ENCODE measurements at regions not wholly inside any gene's neighbourhood (a gene's known extent, or its start where the extent isn't known, plus 50 kb on each side); places are given as distances from the start of the nearest gene placed in this dataset.

DNA sequence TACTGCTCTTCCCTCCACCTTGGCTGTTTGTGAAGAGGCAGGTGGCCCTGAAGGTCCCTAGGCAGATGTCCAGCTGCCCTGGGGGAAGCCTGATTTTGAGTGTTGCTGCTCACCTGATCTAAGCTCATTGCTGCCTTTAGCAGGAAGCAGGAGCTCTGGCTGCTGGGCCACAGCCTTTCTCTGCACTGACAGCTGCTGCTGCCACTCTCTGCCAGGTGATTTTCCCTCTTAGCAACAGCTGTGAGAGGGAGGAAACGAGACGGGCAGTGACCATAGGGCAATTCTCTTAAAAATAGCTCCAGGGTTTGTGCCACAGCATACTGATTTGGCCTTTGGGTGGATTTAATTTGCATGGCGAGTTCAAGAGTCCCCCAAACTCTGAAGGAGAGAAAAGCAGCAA lies 415.8 kb upstream of the SEMA6D start:
- no peak for DNase-seq (ENCODE audit: low read depth)

GRCh38 chr15:47304656-47305055 lies 412.6 kb upstream of the SEMA6D start:
- DNase-seq (ENCODE audit: low read depth): no peak

DNA sequence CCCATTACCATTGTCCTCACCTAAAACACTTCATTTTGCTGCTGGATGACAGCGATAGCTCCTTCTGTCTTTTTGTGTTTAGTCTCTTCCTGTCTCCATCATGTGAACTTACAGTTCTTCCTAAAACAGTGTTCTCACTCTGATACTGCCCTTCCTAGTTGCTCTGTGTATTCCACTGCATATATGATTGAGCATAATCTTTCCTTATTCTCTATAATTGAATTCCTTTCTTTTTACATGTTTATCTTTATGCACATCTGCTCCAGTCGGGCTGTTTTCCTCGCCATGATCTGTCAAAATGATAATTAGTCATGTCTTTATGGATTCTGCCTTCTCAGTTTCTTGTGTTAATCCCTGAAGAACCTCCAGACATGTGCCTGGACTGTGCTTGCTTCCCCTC lies 405.1 kb upstream of the SEMA6D start:
- no peak for DNase-seq (ENCODE audit: low read depth)

DNA sequence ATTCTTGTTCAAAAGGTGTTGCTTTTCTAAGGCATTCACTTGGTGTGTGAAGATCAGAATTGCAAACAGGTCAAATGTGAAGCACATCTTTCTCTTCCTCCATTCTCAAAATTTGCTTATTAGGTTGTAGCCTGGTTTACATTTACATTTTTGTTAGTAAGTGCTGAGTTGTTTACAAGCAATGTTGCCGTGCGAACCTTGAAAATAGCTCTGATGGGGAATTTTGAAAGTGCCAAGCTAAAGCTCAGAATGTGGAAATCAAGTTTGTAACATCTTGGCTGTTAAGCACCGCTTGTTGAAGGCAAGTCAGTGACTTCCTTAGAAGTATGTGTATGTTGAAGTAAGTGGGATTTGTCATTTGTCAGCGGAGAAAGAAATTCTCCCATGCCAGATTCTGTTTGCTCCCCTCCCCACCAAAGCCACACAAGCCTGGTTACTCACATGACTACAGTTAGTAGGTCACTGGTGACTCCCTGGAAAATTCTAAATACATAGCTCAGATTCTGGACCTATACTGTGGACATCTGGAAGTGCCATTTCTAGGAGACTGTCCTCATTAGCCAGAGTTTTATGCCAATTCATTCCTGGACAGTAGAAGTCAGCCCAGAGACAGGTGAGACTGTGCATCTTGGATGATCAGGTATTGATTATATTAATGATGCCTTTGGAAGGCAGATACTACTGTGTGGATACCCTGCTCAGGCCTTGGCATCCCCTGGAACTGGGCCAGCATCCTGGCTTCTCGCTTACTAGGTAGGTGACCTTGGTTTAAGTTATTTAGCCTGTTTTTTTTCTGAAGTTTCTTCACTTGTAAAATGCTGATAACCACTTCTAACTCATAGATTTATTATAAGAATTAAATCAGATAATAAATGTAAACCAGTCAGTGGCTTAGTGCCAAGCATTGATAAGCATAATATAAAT lies 390.6 kb upstream of the SEMA6D start:
- DNase-seq (ENCODE audit: low read depth): no peak

GRCh38 chr15:47331829-47332393 lies 385.4 kb upstream of the SEMA6D start:
- no peak for DNase-seq (ENCODE audit: low read depth)

GRCh38 chr15:47332481-47332880 lies 384.8 kb upstream of the SEMA6D start:
- DNase-seq (ENCODE audit: low read depth): no peak

- DNase-seq (ENCODE audit: low read depth): no peak
These were observed 383.6 kb upstream of the SEMA6D start for GRCh38 chr15:47333734-47334133.

GRCh38 chr15:47334805-47335535 lies 382.3 kb upstream of the SEMA6D start:
- DNase-seq (ENCODE audit: low read depth): no peak

DNA sequence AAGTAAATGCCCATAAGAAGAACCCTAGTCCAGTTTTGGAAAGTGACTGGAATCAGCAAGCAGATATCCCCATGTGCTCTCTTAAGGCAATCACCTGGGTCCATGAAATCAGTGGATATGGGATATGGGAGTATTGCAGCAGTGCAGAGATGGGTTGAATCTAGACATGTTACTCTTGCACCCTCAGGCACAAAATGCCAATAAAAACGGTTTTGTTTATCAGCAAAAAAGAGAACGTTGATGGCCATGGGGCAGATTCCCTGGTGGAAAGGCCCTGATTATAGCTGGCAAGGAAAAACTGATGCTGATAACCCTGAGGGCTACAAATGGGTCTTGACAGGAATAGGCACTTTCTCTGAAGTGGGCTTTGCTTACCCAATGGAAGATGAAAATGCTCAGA lies 380.2 kb upstream of the SEMA6D start:
- no peak for DNase-seq (ENCODE audit: low read depth)

DNA sequence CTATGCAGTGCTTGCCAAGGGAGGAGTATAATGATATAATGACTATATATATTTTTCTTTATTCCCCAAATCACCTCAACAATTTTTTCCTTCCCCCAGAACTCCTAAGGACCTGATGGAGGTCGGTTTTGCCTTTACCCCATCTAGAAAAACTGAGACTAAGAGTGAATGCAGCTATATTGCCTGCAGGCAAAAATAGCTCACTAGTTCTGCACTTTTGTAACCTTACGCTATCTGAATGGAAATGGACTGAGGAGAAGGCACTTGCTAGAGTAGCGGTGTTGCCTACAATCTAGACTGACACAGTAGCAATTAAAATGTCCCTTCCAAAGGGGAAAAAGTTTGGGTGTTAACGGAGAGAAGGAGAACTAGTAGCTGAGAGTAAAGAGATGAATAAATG lies 379.5 kb upstream of the SEMA6D start:
- no peak for DNase-seq (ENCODE audit: low read depth)

DNA sequence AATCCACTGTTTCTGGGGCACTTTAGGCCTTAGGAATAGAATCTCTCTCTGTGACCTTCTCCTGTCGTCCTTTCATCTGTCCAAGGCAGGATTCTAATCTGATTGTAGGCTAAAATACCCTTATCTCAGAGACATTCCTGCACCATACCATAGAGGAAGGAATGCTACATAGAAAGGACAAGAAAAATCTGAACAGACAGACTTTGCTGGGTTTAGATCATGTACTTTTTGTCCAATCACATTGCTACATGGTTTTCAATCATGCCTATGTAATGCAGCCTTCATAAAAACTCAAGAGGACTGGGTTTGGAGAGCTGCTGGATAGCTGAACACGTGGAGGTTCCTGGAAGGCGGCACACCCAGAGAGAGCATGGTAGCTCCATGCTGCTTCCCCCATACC lies 378.5 kb upstream of the SEMA6D start:
- no peak for DNase-seq (ENCODE audit: low read depth)

DNA sequence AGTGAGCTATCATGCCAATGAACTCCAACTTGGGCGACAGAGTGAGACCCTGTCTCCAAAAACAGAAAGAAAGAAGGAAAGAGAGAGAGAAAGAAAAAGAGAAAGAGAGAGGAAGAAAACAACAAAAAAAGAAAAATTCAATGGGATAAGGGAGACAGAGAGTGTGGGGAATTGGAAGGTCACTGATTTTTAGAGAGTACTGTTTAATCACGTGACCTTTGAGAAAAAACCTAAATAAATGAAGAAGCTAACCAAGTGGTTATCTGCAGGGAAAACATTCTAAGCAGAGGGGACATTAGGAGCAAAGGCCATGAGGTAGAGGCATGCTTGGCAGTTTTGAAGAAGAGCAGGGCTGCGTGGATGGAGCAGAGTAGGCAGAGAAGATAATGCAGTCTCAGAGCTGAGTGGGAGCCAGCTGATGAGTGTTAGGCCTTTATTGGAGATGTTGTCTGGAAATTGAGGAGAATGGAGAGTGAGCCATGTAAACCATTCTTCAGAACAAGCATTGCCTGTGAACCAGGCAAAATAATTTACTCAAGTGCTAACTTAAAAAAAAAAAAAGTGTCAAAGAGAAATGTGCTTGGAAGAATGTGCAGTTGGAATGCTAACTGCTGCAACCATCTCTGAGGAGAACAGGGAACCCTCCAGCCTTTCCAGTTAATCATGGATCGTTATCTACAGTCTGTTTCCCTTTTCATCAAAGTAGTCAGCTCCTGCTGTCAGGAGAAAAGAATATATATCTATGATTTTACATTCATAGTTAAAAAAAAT lies 377.3 kb upstream of the SEMA6D start:
- no peak for DNase-seq (ENCODE audit: low read depth)

- DNase-seq (ENCODE audit: low read depth): no peak
These were observed 376.8 kb upstream of the SEMA6D start for GRCh38 chr15:47340571-47340920.

DNA sequence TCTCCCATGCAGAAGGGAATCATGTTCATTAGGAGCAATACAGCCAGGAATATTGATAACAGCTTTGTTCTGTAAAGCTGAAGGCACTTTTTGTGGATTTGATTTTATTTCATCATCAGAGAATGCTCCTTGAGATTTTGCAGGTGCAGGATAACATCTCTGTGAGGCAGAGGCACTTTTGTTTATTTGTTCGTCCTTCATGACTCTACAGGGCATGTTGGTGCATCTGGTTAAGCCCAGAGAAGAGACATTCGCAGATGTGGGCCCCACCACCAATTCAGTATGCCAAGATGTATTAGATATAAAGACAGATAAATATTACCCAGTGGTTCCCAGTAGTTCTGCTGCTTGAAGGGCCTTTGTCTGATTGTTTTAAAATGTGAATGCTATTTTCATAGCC lies 368.1 kb upstream of the SEMA6D start:
- no peak for DNase-seq (ENCODE audit: low read depth)

- DNase-seq (ENCODE audit: low read depth): no peak
These were observed 365.8 kb upstream of the SEMA6D start for GRCh38 chr15:47351501-47351900.

DNA sequence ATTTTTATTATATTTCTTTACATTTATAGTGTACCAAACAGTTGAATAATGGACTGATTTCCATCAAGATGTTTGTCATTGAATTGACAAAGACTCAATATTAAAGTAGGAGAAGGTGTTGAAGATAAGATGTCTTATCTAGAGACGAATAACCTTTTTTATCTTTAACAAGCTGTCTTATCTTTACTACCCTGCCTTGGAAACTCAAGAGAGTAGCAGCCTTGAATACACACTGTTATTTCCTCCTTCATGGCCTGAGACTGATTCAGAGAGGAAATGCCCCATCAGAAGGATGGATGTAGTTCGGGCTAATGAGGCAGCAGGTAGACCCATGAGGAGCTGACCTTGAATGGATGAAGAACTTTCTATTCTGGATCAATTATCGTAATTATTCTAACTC lies 365.1 kb upstream of the SEMA6D start:
- DNase-seq (ENCODE audit: low read depth): no peak

GRCh38 chr15:47355759-47356158 lies 361.5 kb upstream of the SEMA6D start:
- DNase-seq (ENCODE audit: low read depth): no peak

DNA sequence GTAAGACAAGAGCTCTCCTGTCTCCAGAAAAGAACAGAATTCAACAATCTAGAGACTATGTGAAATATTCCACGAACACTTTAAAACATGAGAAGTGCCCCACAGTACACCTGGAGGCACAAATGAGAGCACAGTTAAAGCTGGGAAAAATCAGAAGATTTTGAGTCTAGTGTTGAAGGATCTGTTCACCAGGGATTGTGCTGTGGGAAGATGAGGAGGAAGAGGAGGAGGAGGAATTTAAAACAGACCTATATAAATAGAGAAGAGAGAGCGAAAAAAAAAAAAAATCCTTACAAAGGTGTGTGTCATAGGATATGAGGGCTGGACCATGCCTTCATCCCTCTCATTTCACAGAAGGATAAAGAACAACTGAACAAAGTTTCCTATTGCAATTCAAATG lies 361.0 kb upstream of the SEMA6D start:
- DNase-seq (ENCODE audit: low read depth): no peak

DNA sequence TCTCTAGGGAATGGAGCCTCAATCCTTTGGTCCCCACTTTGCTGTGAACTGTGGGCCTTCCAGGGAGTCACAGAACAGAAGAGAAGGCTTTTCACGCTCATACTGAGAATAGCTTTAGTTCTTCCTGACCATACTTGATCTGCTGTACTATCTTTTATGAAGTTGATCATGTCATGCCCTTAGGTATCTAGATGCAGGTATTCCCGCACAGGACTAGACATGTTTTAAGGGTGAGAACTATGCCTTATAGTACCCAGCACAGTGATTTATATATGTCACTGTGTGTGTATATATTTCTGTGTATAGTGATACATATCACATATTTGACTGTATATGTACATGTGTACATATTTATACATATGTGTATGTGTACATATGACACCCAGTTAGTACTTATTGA lies 358.4 kb upstream of the SEMA6D start:
- no peak for DNase-seq (ENCODE audit: low read depth)

DNA sequence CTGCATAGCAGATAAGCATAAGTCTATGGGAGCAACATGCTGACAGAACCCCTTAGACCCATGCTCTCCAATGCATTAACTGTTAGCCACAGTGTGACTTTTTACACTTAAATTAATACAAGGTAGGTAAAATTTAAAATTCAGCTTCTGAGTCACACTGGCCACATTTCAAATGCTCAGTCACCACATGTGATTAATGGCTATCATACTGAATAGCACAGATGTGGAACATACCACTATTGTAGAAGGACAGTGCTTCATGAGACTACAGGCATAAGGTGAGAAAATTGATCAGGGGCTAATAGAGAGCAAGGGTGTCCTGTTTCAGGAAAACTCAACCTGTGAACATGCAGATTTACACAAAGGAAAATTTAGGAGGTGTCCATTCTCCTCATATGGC lies 357.0 kb upstream of the SEMA6D start:
- DNase-seq (ENCODE audit: low read depth): no peak

DNA sequence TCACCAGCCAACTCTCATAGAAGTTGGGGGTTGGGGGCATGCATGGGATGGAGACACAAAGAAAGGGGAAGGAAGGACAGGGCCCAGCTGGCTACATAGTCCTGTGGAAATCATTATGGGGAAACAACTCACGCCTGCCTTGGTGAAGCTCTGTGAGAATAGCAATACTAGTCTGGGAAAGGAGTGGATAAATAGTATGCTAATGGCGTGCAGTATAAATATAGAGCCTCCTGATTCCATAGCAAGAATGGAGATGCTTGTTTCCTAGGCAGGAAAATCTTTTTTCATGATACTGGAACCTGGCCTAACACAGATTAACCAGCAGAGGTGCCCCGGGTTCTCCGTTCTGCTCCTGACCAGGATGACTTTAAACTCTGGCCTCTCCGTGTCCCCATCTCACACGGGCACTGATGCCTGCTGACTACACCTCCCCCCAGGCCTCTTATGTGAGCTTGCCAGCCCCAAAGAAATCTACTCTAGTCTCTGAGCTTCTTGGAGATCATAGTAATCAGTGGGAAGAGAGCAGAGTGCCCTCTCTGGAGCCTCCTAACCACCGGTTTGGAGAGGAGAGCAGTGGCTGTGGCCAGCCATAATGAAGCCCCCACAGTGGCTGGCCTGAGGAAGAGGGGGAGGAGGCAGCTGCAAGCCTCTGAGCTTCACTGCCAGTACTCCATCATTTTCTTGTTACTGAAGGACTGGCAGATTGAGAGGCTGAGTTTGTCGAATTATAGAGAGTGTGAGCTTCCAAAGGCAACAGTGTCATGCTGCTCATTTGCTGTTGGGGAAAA lies 355.0 kb upstream of the SEMA6D start:
- no peak for DNase-seq (ENCODE audit: low read depth)

DNA sequence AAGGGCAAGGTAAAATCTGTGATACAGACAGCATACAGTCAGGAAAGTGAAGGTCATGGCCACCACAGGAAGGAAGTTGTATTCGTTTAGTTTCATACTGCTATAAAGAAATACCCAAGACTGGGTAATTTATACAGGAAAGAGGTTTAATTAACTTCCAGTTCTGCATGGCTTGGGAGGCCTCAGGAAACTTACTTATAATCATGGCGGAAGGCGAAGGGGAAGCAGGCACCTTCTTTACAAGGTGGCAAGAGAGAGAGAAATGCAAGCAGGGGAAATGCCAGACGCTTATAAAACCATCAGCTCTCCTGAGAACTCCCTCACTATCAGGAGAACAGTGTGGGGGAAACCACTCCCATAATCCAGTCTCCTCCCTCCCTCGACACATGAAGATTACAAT lies 353.7 kb upstream of the SEMA6D start:
- DNase-seq (ENCODE audit: low read depth): no peak
